Central memory CD8-positive, alpha-beta T cell (primary cell): ENCODE measurements at regions not wholly inside any gene's neighbourhood (a gene's known extent, or its start where the extent isn't known, plus 50 kb on each side); places are given as distances from the start of the nearest gene placed in this dataset.
"Not testable (repeated sequence)": the region's sequence is repeated elsewhere in the genome, so short reads cannot be mapped to it uniquely, and the experiment has no call there.

Source experiments
- ATAC-seq: fragments of 150-1000 bp; cut with Tn5 transposase; replicated peaks from 2 replicates; pipeline ENCODE4 v1.10.0; 2022; ENCODE audit warnings: mild to moderate bottlenecking, moderate FRiP score, moderate number of reproducible peaks; ENCODE audit not compliant: poor library complexity, severe bottlenecking; ENCODE audit errors: extremely low read depth
- DNase-seq, 2 donors: peaks; one replicate each; pipeline ENCODE4 v3.0.0; 2021; ENCODE audit warnings: low spot score in 2 of 2
- H3K27ac Mint-ChIP-seq: one replicate; pipeline ENCODE4 v1.8.0; 2022; ENCODE audit warnings: low read depth, mild to moderate bottlenecking, moderate library complexity, mixed read lengths
- H3K27me3 Mint-ChIP-seq: one replicate; pipeline ENCODE4 v1.8.0; 2022; ENCODE audit warnings: mixed read lengths
- H3K36me3 Mint-ChIP-seq: one replicate; pipeline ENCODE4 v1.8.0; 2022; ENCODE audit warnings: mild to moderate bottlenecking, moderate library complexity, mixed read lengths; ENCODE audit not compliant: insufficient read depth
- H3K4me1 Mint-ChIP-seq: one replicate; pipeline ENCODE4 v1.8.0; 2022; ENCODE audit warnings: mixed read lengths
- H3K4me3 Mint-ChIP-seq: one replicate; pipeline ENCODE4 v1.8.0; 2022; ENCODE audit warnings: mild to moderate bottlenecking, moderate library complexity, mixed read lengths
- H3K9me3 Mint-ChIP-seq: one replicate; pipeline ENCODE4 v1.8.0; 2022; ENCODE audit warnings: mixed read lengths

DNA sequence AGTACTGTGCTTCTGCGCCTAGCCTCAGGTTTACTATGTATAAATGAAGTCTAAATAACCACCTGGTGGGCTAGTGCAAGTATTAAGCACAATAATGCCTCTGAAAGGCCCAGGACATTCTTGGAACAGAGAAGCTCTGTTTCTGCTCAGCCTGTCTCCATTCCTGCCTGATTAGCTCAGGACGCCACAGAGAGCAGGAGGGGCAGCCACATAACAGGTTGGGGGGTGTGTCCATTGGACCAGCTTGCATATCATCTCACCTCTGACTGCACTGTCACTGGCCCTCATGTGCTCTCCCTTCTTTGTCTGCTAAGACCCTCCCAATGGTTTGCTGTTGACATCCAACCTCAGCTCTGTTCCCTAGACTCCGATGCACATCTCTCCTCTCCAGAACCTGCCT is 52.8 kb upstream of the IKZF1 start:
- no peaks in the 10 kb centered on the region for H3K9me3 Mint-ChIP-seq
- ATAC-seq (no peak), DNase-seq (no peak)
- no peaks in the 10 kb centered on the region for H3K27me3 Mint-ChIP-seq
- H3K27ac Mint-ChIP-seq, result no peak overlapping the region
- H3K36me3 Mint-ChIP-seq, result no peaks in the 10 kb centered on the region
- no peak overlapping the region for H3K4me3 Mint-ChIP-seq
- H3K4me1 Mint-ChIP-seq, result peaks cover 23% of the 10 kb centered on the region

GRCh38 chr7:50246551-50246950 is 58.0 kb upstream of the IKZF1 start:
- H3K27ac Mint-ChIP-seq, result no peak overlapping the region
- peaks cover 7% of the 10 kb centered on the region for H3K4me1 Mint-ChIP-seq
- DNase-seq (no peak), ATAC-seq (no peak)
- H3K27me3 Mint-ChIP-seq, result no peaks in the 10 kb centered on the region
- H3K4me3 Mint-ChIP-seq, result no peak overlapping the region
- no peaks in the 10 kb centered on the region for H3K36me3 Mint-ChIP-seq
- peaks cover 6% of the 10 kb centered on the region for H3K9me3 Mint-ChIP-seq

- not testable (repeated sequence) for H3K4me3 Mint-ChIP-seq, DNase-seq, H3K9me3 Mint-ChIP-seq, H3K36me3 Mint-ChIP-seq, H3K27ac Mint-ChIP-seq, ATAC-seq, H3K27me3 Mint-ChIP-seq
- peaks cover 13% of the 10 kb centered on the region for H3K4me1 Mint-ChIP-seq
Observed at GRCh38 chr7:50242111-50242510, 62.4 kb upstream of the IKZF1 start.

GRCh38 chr7:50240699-50241098 is 63.8 kb upstream of the IKZF1 start:
- not testable (repeated sequence) for H3K27me3 Mint-ChIP-seq, H3K4me3 Mint-ChIP-seq, H3K27ac Mint-ChIP-seq, H3K9me3 Mint-ChIP-seq, ATAC-seq, DNase-seq, H3K36me3 Mint-ChIP-seq
- H3K4me1 Mint-ChIP-seq, result peaks cover 13% of the 10 kb centered on the region

DNA sequence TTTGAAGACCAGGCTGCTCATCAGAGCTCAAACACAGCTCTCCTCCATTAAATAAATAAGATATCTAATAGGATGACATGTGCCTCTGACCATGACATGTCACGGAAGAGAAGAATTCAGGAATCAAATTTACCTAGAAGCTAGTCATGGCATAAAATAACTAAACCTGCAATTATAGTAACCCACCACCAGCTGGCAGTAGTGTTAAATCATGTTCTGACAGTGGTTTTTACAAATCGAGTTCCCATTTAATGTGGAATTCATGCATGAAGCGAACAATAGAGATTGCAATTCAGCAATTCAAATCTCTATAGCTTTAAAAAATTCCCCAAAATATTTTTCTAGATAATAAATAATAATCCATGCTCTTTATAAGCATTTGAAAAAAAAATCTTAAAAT is 74.6 kb upstream of the IKZF1 start:
- no peak for ATAC-seq
- no peak for DNase-seq
- Mint-ChIP-seq H3K27ac (no peak overlapping the region), H3K4me3 (no peak overlapping the region), H3K36me3 (no peaks in the 10 kb centered on the region), H3K9me3 (no peaks in the 10 kb centered on the region), H3K4me1 (peaks cover 29% of the 10 kb centered on the region), H3K27me3 (no peaks in the 10 kb centered on the region)

- ATAC-seq (no peak), DNase-seq (no peak)
- Mint-ChIP-seq H3K4me1 (peaks cover 29% of the 10 kb centered on the region), H3K36me3 (no peaks in the 10 kb centered on the region), H3K9me3 (no peaks in the 10 kb centered on the region), H3K27me3 (no peaks in the 10 kb centered on the region), H3K4me3 (peak overlapping the region; percentile 33), H3K27ac (peak overlapping the region; percentile 2)
Observed at GRCh38 chr7:50228148-50228547, 76.4 kb upstream of the IKZF1 start.

GRCh38 chr7:50227726-50228125 is 76.8 kb upstream of the IKZF1 start:
- no peak for DNase-seq
- Mint-ChIP-seq H3K36me3 (no peaks in the 10 kb centered on the region), H3K27me3 (no peaks in the 10 kb centered on the region), H3K4me3 (peak overlapping the region; percentile 33), H3K9me3 (no peaks in the 10 kb centered on the region), H3K27ac (peak overlapping the region; percentile 2), H3K4me1 (peaks cover 29% of the 10 kb centered on the region)
- no peak for ATAC-seq

GRCh38 chr7:50226669-50227068 is 77.8 kb upstream of the IKZF1 start:
- DNase-seq, result no peak
- Mint-ChIP-seq H3K4me3 (peak overlapping the region; percentile 62), H3K27ac (peak overlapping the region; percentile 9), H3K9me3 (no peaks in the 10 kb centered on the region), H3K4me1 (peaks cover 29% of the 10 kb centered on the region), H3K36me3 (no peaks in the 10 kb centered on the region), H3K27me3 (no peaks in the 10 kb centered on the region)
- ATAC-seq, result no peak

- Mint-ChIP-seq H3K9me3 (no peaks in the 10 kb centered on the region), H3K27ac (peak overlapping the region; percentile 9), H3K27me3 (no peaks in the 10 kb centered on the region), H3K36me3 (no peaks in the 10 kb centered on the region), H3K4me3 (peak overlapping the region; percentile 62), H3K4me1 (peaks cover 29% of the 10 kb centered on the region)
- DNase-seq (no peak), ATAC-seq (no peak)
Observed at GRCh38 chr7:50226145-50226544, 78.4 kb upstream of the IKZF1 start.

DNA sequence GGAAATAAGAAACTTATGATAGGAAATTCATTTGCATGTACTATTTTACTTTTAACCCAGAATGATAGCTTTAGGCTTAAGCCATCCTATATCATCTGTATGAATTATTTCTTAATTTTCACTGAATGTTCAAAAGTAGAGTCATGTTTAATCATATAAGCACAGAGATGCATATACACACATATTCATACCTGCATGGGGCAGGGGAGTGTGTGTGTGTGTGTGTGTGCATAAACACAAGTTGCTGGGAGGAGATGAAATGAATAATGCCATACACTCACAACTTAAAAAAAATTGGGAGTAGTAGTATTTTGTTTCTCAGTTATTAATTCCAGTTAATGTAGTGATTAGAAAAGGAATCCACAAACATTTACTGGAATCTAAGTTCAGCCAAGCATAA is 83.1 kb upstream of the IKZF1 start:
- ATAC-seq (no peak), DNase-seq (no peak)
- Mint-ChIP-seq H3K27ac (no peak overlapping the region), H3K36me3 (no peaks in the 10 kb centered on the region), H3K4me1 (peaks cover 15% of the 10 kb centered on the region), H3K9me3 (no peaks in the 10 kb centered on the region), H3K4me3 (no peak overlapping the region), H3K27me3 (no peaks in the 10 kb centered on the region)

DNA sequence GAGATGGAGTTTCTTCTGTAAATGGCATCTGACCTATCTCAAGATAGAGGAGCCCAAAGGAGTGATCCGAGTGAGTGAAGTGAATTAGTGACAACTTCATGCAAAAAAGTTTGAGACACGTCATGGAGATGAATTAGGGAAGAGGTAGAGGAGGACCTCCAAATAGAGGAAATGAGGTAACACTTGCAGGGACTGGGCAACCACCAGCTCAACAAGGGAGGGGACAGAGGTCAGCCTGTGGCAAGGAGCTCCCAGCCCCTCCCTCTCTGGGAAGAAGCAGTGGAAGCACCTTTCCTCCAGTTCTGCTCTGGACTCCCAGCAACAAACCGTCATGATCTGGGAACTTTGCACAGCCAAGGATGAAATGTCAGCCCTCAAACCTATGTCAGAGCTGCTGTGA is 83.5 kb upstream of the IKZF1 start:
- DNase-seq (no peak), ATAC-seq (no peak)
- Mint-ChIP-seq H3K4me3 (no peak overlapping the region), H3K27ac (no peak overlapping the region), H3K4me1 (peaks cover 11% of the 10 kb centered on the region), H3K9me3 (no peaks in the 10 kb centered on the region), H3K27me3 (no peaks in the 10 kb centered on the region), H3K36me3 (no peaks in the 10 kb centered on the region)

- ATAC-seq (no peak), DNase-seq (no peak)
- no peak overlapping the region for H3K27ac Mint-ChIP-seq
- H3K9me3 Mint-ChIP-seq, result no peaks in the 10 kb centered on the region
- H3K36me3 Mint-ChIP-seq, result no peaks in the 10 kb centered on the region
- H3K27me3 Mint-ChIP-seq, result no peaks in the 10 kb centered on the region
- peaks cover 6% of the 10 kb centered on the region for H3K4me1 Mint-ChIP-seq
- H3K4me3 Mint-ChIP-seq, result no peak overlapping the region
Observed at GRCh38 chr7:50220273-50220672, 84.2 kb upstream of the IKZF1 start.

DNA sequence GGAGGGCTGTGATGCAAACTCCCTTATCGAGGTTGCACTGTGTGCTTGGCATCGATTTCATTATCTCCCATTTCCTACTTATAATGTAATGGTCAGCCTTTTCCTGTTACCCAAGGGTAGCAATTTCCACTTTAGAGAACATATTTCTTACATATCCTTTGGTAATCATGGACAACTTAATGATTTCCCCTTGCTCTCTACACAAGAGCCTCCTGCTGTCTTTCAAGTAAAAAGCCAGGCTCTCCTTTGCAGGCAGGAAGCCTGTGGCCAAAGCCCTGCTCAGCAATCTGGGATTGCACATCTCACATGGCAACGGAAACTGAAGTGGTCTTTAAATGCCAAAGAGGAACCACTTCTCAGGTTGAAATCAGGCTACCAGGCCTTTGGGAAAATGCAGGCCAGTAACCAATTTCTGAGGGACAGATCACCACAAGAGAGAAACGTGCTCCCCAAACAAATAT is 86.7 kb upstream of the IKZF1 start:
- H3K4me3 Mint-ChIP-seq, result no peak overlapping the region
- no peaks in the 10 kb centered on the region for H3K27me3 Mint-ChIP-seq
- H3K27ac Mint-ChIP-seq, result no peak overlapping the region

DNA sequence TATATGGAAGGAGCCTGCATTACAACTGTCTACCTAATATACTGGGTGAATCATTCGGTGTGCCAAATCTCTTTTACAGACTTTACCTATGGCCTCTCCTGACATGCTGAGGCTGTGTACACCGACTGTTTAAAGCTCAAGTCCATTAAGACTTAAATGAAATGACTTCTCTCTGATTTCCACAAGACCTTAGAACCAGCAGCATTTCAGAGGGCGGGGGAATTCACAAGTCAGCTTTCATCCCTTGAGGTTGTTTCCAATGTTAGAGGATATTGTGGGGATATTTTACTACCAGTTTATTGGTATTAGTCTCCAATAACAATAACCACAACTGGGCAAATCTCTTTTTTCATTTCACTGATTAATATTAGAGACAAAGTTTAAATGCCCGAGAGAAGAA is 87.1 kb upstream of the IKZF1 start:
- Mint-ChIP-seq H3K9me3 (no peaks in the 10 kb centered on the region), H3K36me3 (peaks cover 2% of the 10 kb centered on the region), H3K27me3 (no peaks in the 10 kb centered on the region), H3K4me1 (peaks cover 24% of the 10 kb centered on the region), H3K27ac (no peak overlapping the region), H3K4me3 (no peak overlapping the region)
- DNase-seq, result no peak
- no peak for ATAC-seq

More for the DNA sequence above, 86.7 kb upstream of the IKZF1 start:
- DNase-seq (no peak), ATAC-seq (no peak)
- H3K9me3 Mint-ChIP-seq, result no peaks in the 10 kb centered on the region
- peaks cover 19% of the 10 kb centered on the region for H3K4me1 Mint-ChIP-seq
- peaks cover 2% of the 10 kb centered on the region for H3K36me3 Mint-ChIP-seq
